Vagina (tissue), 2 donors: ENCODE measurements at regions not wholly inside any gene's neighbourhood (a gene's known extent, or its start where the extent isn't known, plus 50 kb on each side); places are given as distances from the start of the nearest gene placed in this dataset.

ENCODE experiments used
- CTCF ChIP-seq, 3 experiments: fragments of 450-650 bp in 2 of 3; fragments of 200-600 bp in 1 of 3; sonication (generic) in 1 of 3; IDR thresholded peaks; one replicate each; pipeline ENCODE4 v1.5.1; 2017 to 2019; ENCODE audit warnings: antibody characterized with exemption in 3 of 3, mild to moderate bottlenecking in 2 of 3, moderate library complexity in 2 of 3
- POLR2AphosphoS5 ChIP-seq, 2 donors: sonication (generic); formaldehyde crosslinking; IDR thresholded peaks; one replicate each; pipeline ENCODE4 v1.9.0; 2017; ENCODE audit warnings: antibody characterized with exemption in 2 of 2, mild to moderate bottlenecking in 2 of 2, low read depth in 1 of 2; ENCODE audit not compliant: insufficient read depth in 1 of 2

DNA sequence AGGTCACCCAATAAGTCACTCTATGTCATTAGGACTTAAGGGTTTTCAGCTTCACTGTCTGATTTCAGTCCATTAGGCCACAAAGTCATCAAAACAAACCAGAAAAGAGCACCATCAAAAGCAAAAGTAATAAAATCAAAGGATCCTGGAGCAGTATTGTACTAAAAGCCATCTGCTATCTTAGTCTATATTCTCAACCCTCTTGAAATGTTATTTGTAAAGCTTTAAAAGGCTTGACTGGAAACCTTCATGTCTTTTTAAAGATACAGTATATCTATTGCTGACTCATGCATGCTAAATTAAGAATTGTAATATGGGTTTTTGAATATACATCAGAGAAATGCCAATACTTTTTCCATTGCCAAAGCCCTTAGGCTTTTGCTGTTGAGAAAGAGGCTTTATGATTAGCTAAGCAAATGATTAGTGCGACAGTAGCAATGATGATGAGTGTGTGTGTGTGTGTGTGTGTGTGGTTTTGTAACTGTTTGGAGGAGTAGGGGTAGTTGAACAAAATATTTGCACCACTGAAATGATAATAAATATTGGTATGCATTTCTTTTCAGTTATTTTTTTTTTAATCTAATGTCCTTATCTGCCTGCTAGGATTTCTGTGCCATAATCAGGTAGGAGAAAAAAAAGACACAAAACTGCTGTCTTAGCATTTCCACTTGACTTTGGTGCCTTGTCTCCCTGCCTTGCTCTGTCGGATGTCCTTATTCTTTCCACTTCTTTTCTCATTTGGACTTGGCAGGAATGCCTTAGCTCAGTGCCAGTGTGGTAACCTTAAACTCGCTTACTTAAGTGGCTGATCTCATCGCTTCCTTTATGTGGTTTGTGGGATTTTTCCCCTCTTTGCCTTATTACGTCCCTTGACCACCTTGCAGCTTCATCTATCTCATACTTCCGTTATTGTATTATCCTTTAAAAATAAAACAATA lies 119.7 kb downstream of the PCDH7 start:
- TF ChIP-seq POLR2AphosphoS5 (IDR thresholded peaks at IDR 0.05; ENCODE audit: insufficient read depth in 1 of 2, low read depth in 1 of 2) = no peak
- TF ChIP-seq CTCF (IDR thresholded peaks at IDR 0.05) = no peak
